PC-9 (cell line): ENCODE measurements at regions not wholly inside any gene's neighbourhood (a gene's known extent, or its start where the extent isn't known, plus 50 kb on each side); places are given as distances from the start of the nearest gene placed in this dataset.

Source experiments
- EZH2 ChIP-seq: fragments of 200-600 bp; sonication (generic); IDR thresholded peaks from 2 replicates; pipeline ENCODE4 v1.8.0; 2017; ENCODE audit warnings: antibody characterized with exemption, low read depth
- TF ChIP-seq, protein P1 (sequence below): fragments of 200-600 bp; sonication (generic); conservative IDR thresholded peaks from 2 replicates; pipeline ENCODE4 v1.6.1; 2017; ENCODE audit warnings: mixed run types, antibody characterized with exemption, mild to moderate bottlenecking, moderate library complexity

DNA sequence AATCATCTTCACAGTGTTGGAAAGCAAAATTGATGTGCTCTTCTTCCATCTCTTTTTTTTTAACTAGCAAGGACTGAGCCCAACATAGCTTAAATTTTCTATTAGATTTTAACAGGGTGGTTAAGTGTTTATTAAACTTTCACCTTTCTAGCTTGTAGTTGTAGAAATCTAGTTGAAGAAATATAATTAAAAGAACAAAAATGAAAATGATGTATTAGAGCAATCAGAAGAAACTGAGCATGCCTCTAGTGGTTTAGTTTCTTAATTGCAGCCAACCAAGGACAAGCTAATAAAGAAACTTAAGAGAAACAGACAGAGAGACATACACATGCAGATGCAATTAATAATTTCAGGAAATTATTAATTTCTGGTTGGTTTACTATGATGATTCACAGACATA, 673.0 kb upstream of the LMO3 start:
- TF ChIP-seq, protein P1, sequence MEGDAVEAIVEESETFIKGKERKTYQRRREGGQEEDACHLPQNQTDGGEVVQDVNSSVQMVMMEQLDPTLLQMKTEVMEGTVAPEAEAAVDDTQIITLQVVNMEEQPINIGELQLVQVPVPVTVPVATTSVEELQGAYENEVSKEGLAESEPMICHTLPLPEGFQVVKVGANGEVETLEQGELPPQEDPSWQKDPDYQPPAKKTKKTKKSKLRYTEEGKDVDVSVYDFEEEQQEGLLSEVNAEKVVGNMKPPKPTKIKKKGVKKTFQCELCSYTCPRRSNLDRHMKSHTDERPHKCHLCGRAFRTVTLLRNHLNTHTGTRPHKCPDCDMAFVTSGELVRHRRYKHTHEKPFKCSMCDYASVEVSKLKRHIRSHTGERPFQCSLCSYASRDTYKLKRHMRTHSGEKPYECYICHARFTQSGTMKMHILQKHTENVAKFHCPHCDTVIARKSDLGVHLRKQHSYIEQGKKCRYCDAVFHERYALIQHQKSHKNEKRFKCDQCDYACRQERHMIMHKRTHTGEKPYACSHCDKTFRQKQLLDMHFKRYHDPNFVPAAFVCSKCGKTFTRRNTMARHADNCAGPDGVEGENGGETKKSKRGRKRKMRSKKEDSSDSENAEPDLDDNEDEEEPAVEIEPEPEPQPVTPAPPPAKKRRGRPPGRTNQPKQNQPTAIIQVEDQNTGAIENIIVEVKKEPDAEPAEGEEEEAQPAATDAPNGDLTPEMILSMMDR = peak; percentile 60
- no peak for TF ChIP-seq EZH2
